ENCODE measurements at regions not wholly inside any gene's neighbourhood (a gene's known extent, or its start where the extent isn't known, plus 50 kb on each side); places are given as distances from the start of the nearest gene placed in this dataset.

- TF ChIP-seq CTCF (IDR thresholded peaks at IDR 0.05; ENCODE audit: borderline replicate concordance, insufficient read depth, low read depth, low read length), result no peak
Measured at GRCh38 chr13:50400035-50400726, 384.9 kb downstream of the KCNRG start.

GRCh38 chr13:50401049-50401505 is 385.8 kb downstream of the KCNRG start:
- H3K4me3 ChIP-seq (ENCODE audit: low read depth, low read length), result no peak overlapping the region
- TF ChIP-seq CTCF (IDR thresholded peaks at IDR 0.05; ENCODE audit: borderline replicate concordance, insufficient read depth, low read depth, low read length), result no peak

More at GRCh38 chr13:50400035-50400726, 384.9 kb downstream of the KCNRG start:
- no peak overlapping the region for H3K4me3 ChIP-seq (ENCODE audit: low read depth, low read length)

- no peak for TF ChIP-seq CTCF (IDR thresholded peaks at IDR 0.05; ENCODE audit: borderline replicate concordance, insufficient read depth, low read depth, low read length)
- H3K4me3 ChIP-seq (ENCODE audit: low read depth, low read length), result no peak overlapping the region
Measured at GRCh38 chr13:50401721-50402465, 386.6 kb downstream of the KCNRG start.

- no peak overlapping the region for H3K4me3 ChIP-seq (ENCODE audit: low read depth, low read length)
- no peak for TF ChIP-seq CTCF (IDR thresholded peaks at IDR 0.05; ENCODE audit: borderline replicate concordance, insufficient read depth, low read depth, low read length)
Measured at GRCh38 chr13:50403311-50403710, 388.1 kb downstream of the KCNRG start.

GRCh38 chr13:50404116-50404515 is 388.9 kb downstream of the KCNRG start:
- no peak for TF ChIP-seq CTCF (IDR thresholded peaks at IDR 0.05; ENCODE audit: borderline replicate concordance, insufficient read depth, low read depth, low read length)
- no peak overlapping the region for H3K4me3 ChIP-seq (ENCODE audit: low read depth, low read length)

GRCh38 chr13:50404769-50405168 is 389.5 kb downstream of the KCNRG start:
- H3K4me3 ChIP-seq (ENCODE audit: low read depth, low read length), result no peak overlapping the region
- no peak for TF ChIP-seq CTCF (IDR thresholded peaks at IDR 0.05; ENCODE audit: borderline replicate concordance, insufficient read depth, low read depth, low read length)

- TF ChIP-seq CTCF (IDR thresholded peaks at IDR 0.05; ENCODE audit: borderline replicate concordance, insufficient read depth, low read depth, low read length), result no peak
Measured at GRCh38 chr13:50406831-50407230, 391.6 kb downstream of the KCNRG start.

More at GRCh38 chr13:50406831-50407230, 391.6 kb downstream of the KCNRG start:
- H3K4me3 ChIP-seq (ENCODE audit: low read depth, low read length), result no peak overlapping the region
